VCaP (cell line): ENCODE measurements at regions not wholly inside any gene's neighbourhood (a gene's known extent, or its start where the extent isn't known, plus 50 kb on each side); places are given as distances from the start of the nearest gene placed in this dataset.

Experiments used
- H3K27ac ChIP-seq: fragments of 450-650 bp; 2 replicates; pipeline ENCODE4 v1.5.1; 2017
- CTCF ChIP-seq: fragments of 450-650 bp; conservative IDR thresholded peaks from 2 replicates; pipeline ENCODE4 v1.5.1; 2017; ENCODE audit warnings: mild to moderate bottlenecking, moderate library complexity

- TF ChIP-seq CTCF = no peak
- H3K27ac ChIP-seq = no peak overlapping the region
Measured at GRCh38 chr18:78676622-78677482, 302.8 kb upstream of the SALL3 start.

GRCh38 chr18:78677483-78678317, 301.9 kb upstream of the SALL3 start:
- TF ChIP-seq CTCF = no peak
- no peak overlapping the region for H3K27ac ChIP-seq

- TF ChIP-seq CTCF = no peak
Measured at GRCh38 chr18:78678318-78678695, 301.3 kb upstream of the SALL3 start.

GRCh38 chr18:78679031-78679430, 300.6 kb upstream of the SALL3 start:
- TF ChIP-seq CTCF = no peak
- no peak overlapping the region for H3K27ac ChIP-seq

More at GRCh38 chr18:78678318-78678695, 301.3 kb upstream of the SALL3 start:
- H3K27ac ChIP-seq = no peak overlapping the region

- no peak for TF ChIP-seq CTCF
- no peak overlapping the region for H3K27ac ChIP-seq
Measured at GRCh38 chr18:78679613-78680260, 299.9 kb upstream of the SALL3 start.

- no peak for TF ChIP-seq CTCF
- no peak overlapping the region for H3K27ac ChIP-seq
Measured at GRCh38 chr18:78681396-78681795, 298.2 kb upstream of the SALL3 start.

GRCh38 chr18:78681934-78682333, 297.7 kb upstream of the SALL3 start:
- no peak for TF ChIP-seq CTCF
- H3K27ac ChIP-seq = no peak overlapping the region
